ENCODE measurements at regions not wholly inside any gene's neighbourhood (a gene's known extent, or its start where the extent isn't known, plus 50 kb on each side); places are given as distances from the start of the nearest gene placed in this dataset.

- Histone ChIP-seq H3K36me3 (ENCODE audit: control insufficient read depth in 5 of 5, insufficient read depth in 5 of 5, low read length in 5 of 5) (no peaks in the 10 kb centered on the region), H3K27ac (ENCODE audit: low read depth, low read length) (no peak overlapping the region), H3K9ac (ENCODE audit: low read length in 5 of 5) (no peak overlapping the region), H3K4me1 (ENCODE audit: control insufficient read depth in 5 of 5, insufficient read depth in 5 of 5, low read length in 5 of 5) (no peaks in the 10 kb centered on the region), H3K27me3 (ENCODE audit: control insufficient read depth in 5 of 5, insufficient read depth in 4 of 5, low read length in 5 of 5) (no peaks in the 10 kb centered on the region), H3K9me3 (ENCODE audit: control insufficient read depth in 5 of 5, low read length in 5 of 5) (no peaks in the 10 kb centered on the region), H3K4me3 (ENCODE audit: low read depth in 1 of 5, low read length in 5 of 5) (no peak overlapping the region)
Observed at GRCh38 chr6:40810171-40810570, 223.0 kb upstream of the LRFN2 start.

GRCh38 chr6:40809627-40810026 is 222.5 kb upstream of the LRFN2 start:
- H3K4me3 ChIP-seq (ENCODE audit: low read depth in 1 of 5, low read length in 5 of 5), result no peak overlapping the region
- H3K36me3 ChIP-seq (ENCODE audit: control insufficient read depth in 5 of 5, insufficient read depth in 5 of 5, low read length in 5 of 5), result no peaks in the 10 kb centered on the region
- no peaks in the 10 kb centered on the region for H3K27me3 ChIP-seq (ENCODE audit: control insufficient read depth in 5 of 5, insufficient read depth in 4 of 5, low read length in 5 of 5)
- no peak overlapping the region for H3K9ac ChIP-seq (ENCODE audit: low read length in 5 of 5)
- no peaks in the 10 kb centered on the region for H3K4me1 ChIP-seq (ENCODE audit: control insufficient read depth in 5 of 5, insufficient read depth in 5 of 5, low read length in 5 of 5)
- H3K9me3 ChIP-seq (ENCODE audit: control insufficient read depth in 5 of 5, low read length in 5 of 5), result no peaks in the 10 kb centered on the region
- H3K27ac ChIP-seq (ENCODE audit: low read depth, low read length), result no peak overlapping the region

GRCh38 chr6:40807484-40807883 is 220.3 kb upstream of the LRFN2 start:
- Histone ChIP-seq H3K4me1 (ENCODE audit: control insufficient read depth in 5 of 5, insufficient read depth in 5 of 5, low read length in 5 of 5) (peaks cover 0 to 9% (median 0%) of the 10 kb centered on the region in 5 donors), H3K27ac (ENCODE audit: low read depth, low read length) (no peak overlapping the region), H3K9me3 (ENCODE audit: control insufficient read depth in 5 of 5, low read length in 5 of 5) (no peaks in the 10 kb centered on the region)

GRCh38 chr6:40806256-40806864 is 219.2 kb upstream of the LRFN2 start:
- Histone ChIP-seq H3K4me3 (ENCODE audit: low read depth in 1 of 5, low read length in 5 of 5) (no peak overlapping the region), H3K27ac (ENCODE audit: low read depth, low read length) (no peak overlapping the region), H3K9me3 (ENCODE audit: control insufficient read depth in 5 of 5, low read length in 5 of 5) (no peaks in the 10 kb centered on the region), H3K4me1 (ENCODE audit: control insufficient read depth in 5 of 5, insufficient read depth in 5 of 5, low read length in 5 of 5) (peaks cover 0 to 13% (median 0%) of the 10 kb centered on the region in 5 donors), H3K9ac (ENCODE audit: low read length in 5 of 5) (no peak overlapping the region), H3K36me3 (ENCODE audit: control insufficient read depth in 5 of 5, insufficient read depth in 5 of 5, low read length in 5 of 5) (no peaks in the 10 kb centered on the region), H3K27me3 (ENCODE audit: control insufficient read depth in 5 of 5, insufficient read depth in 4 of 5, low read length in 5 of 5) (no peaks in the 10 kb centered on the region)

More at GRCh38 chr6:40807484-40807883, 220.3 kb upstream of the LRFN2 start:
- Histone ChIP-seq H3K4me3 (ENCODE audit: low read depth in 1 of 5, low read length in 5 of 5) (no peak overlapping the region), H3K36me3 (ENCODE audit: control insufficient read depth in 5 of 5, insufficient read depth in 5 of 5, low read length in 5 of 5) (no peaks in the 10 kb centered on the region), H3K27me3 (ENCODE audit: control insufficient read depth in 5 of 5, insufficient read depth in 4 of 5, low read length in 5 of 5) (no peaks in the 10 kb centered on the region), H3K9ac (ENCODE audit: low read length in 5 of 5) (no peak overlapping the region)

GRCh38 chr6:40805336-40805735 is 218.2 kb upstream of the LRFN2 start:
- no peaks in the 10 kb centered on the region for H3K9me3 ChIP-seq (ENCODE audit: control insufficient read depth in 5 of 5, low read length in 5 of 5)
- H3K9ac ChIP-seq (ENCODE audit: low read length in 5 of 5), result no peak overlapping the region
- H3K4me1 ChIP-seq (ENCODE audit: control insufficient read depth in 5 of 5, insufficient read depth in 5 of 5, low read length in 5 of 5), result peaks cover 0 to 13% (median 0%) of the 10 kb centered on the region in 5 donors
- no peaks in the 10 kb centered on the region for H3K36me3 ChIP-seq (ENCODE audit: control insufficient read depth in 5 of 5, insufficient read depth in 5 of 5, low read length in 5 of 5)
- no peak overlapping the region for H3K4me3 ChIP-seq (ENCODE audit: low read depth in 1 of 5, low read length in 5 of 5)
- H3K27ac ChIP-seq (ENCODE audit: low read depth, low read length), result no peak overlapping the region
- H3K27me3 ChIP-seq (ENCODE audit: control insufficient read depth in 5 of 5, insufficient read depth in 4 of 5, low read length in 5 of 5), result no peaks in the 10 kb centered on the region

- Histone ChIP-seq H3K27me3 (ENCODE audit: control insufficient read depth in 5 of 5, insufficient read depth in 4 of 5, low read length in 5 of 5) (no peaks in the 10 kb centered on the region), H3K4me1 (ENCODE audit: control insufficient read depth in 5 of 5, insufficient read depth in 5 of 5, low read length in 5 of 5) (peaks cover 0 to 13% (median 0%) of the 10 kb centered on the region in 5 donors), H3K36me3 (ENCODE audit: control insufficient read depth in 5 of 5, insufficient read depth in 5 of 5, low read length in 5 of 5) (no peaks in the 10 kb centered on the region), H3K27ac (ENCODE audit: low read depth, low read length) (no peak overlapping the region), H3K9ac (ENCODE audit: low read length in 5 of 5) (no peak overlapping the region), H3K4me3 (ENCODE audit: low read depth in 1 of 5, low read length in 5 of 5) (no peak overlapping the region), H3K9me3 (ENCODE audit: control insufficient read depth in 5 of 5, low read length in 5 of 5) (no peaks in the 10 kb centered on the region)
Observed at GRCh38 chr6:40804905-40805304, 217.7 kb upstream of the LRFN2 start.

- Histone ChIP-seq H3K4me1 (ENCODE audit: control insufficient read depth in 5 of 5, insufficient read depth in 5 of 5, low read length in 5 of 5) (peaks cover 0 to 13% (median 0%) of the 10 kb centered on the region in 5 donors), H3K9me3 (ENCODE audit: control insufficient read depth in 5 of 5, low read length in 5 of 5) (no peaks in the 10 kb centered on the region), H3K27me3 (ENCODE audit: control insufficient read depth in 5 of 5, insufficient read depth in 4 of 5, low read length in 5 of 5) (no peaks in the 10 kb centered on the region), H3K4me3 (ENCODE audit: low read depth in 1 of 5, low read length in 5 of 5) (no peak overlapping the region), H3K9ac (ENCODE audit: low read length in 5 of 5) (no peak overlapping the region), H3K27ac (ENCODE audit: low read depth, low read length) (no peak overlapping the region), H3K36me3 (ENCODE audit: control insufficient read depth in 5 of 5, insufficient read depth in 5 of 5, low read length in 5 of 5) (no peaks in the 10 kb centered on the region)
Observed at GRCh38 chr6:40803897-40804702, 216.9 kb upstream of the LRFN2 start.

- H3K4me1 ChIP-seq (ENCODE audit: control insufficient read depth in 5 of 5, insufficient read depth in 5 of 5, low read length in 5 of 5), result peaks cover 0 to 13% (median 0%) of the 10 kb centered on the region in 5 donors
- H3K27me3 ChIP-seq (ENCODE audit: control insufficient read depth in 5 of 5, insufficient read depth in 4 of 5, low read length in 5 of 5), result no peaks in the 10 kb centered on the region
- no peak overlapping the region for H3K9ac ChIP-seq (ENCODE audit: low read length in 5 of 5)
Observed at GRCh38 chr6:40802481-40802880, 215.3 kb upstream of the LRFN2 start.

GRCh38 chr6:40799296-40800140 is 212.4 kb upstream of the LRFN2 start:
- H3K9ac ChIP-seq (ENCODE audit: low read length in 5 of 5), result no peak overlapping the region

More at GRCh38 chr6:40802481-40802880, 215.3 kb upstream of the LRFN2 start:
- Histone ChIP-seq H3K36me3 (ENCODE audit: control insufficient read depth in 5 of 5, insufficient read depth in 5 of 5, low read length in 5 of 5) (no peaks in the 10 kb centered on the region), H3K9me3 (ENCODE audit: control insufficient read depth in 5 of 5, low read length in 5 of 5) (no peaks in the 10 kb centered on the region), H3K27ac (ENCODE audit: low read depth, low read length) (no peak overlapping the region), H3K4me3 (ENCODE audit: low read depth in 1 of 5, low read length in 5 of 5) (no peak overlapping the region)

More at GRCh38 chr6:40799296-40800140, 212.4 kb upstream of the LRFN2 start:
- no peak overlapping the region for H3K4me3 ChIP-seq (ENCODE audit: low read depth in 1 of 5, low read length in 5 of 5)
- no peaks in the 10 kb centered on the region for H3K27me3 ChIP-seq (ENCODE audit: control insufficient read depth in 5 of 5, insufficient read depth in 4 of 5, low read length in 5 of 5)
- no peak overlapping the region for H3K27ac ChIP-seq (ENCODE audit: low read depth, low read length)
- H3K4me1 ChIP-seq (ENCODE audit: control insufficient read depth in 5 of 5, insufficient read depth in 5 of 5, low read length in 5 of 5), result peaks cover 0 to 17% (median 2%) of the 10 kb centered on the region in 5 donors
- no peaks in the 10 kb centered on the region for H3K36me3 ChIP-seq (ENCODE audit: control insufficient read depth in 5 of 5, insufficient read depth in 5 of 5, low read length in 5 of 5)
- H3K9me3 ChIP-seq (ENCODE audit: control insufficient read depth in 5 of 5, low read length in 5 of 5), result no peaks in the 10 kb centered on the region
